OCI-LY1 (cell line): ENCODE measurements at regions not wholly inside any gene's neighbourhood (a gene's known extent, or its start where the extent isn't known, plus 50 kb on each side); places are given as distances from the start of the nearest gene placed in this dataset.

Source experiments
- H2AFZ ChIP-seq: fragments of 200-600 bp; sonication (generic), shearing (Covaris generic); 2 replicates; pipeline ENCODE4 v1.6.0; 2014; ENCODE audit warnings: antibody characterized with exemption, mild to moderate bottlenecking, low read length
- H3F3A ChIP-seq: fragments of 200-600 bp; sonication (generic), shearing (Covaris generic); 2 replicates; pipeline ENCODE4 v1.6.0; 2014; ENCODE audit warnings: mild to moderate bottlenecking, antibody characterized with exemption, low read length, moderate library complexity; ENCODE audit not compliant: insufficient read depth
- H3K27ac ChIP-seq: fragments of 200-600 bp; sonication (generic); 2 replicates; pipeline ENCODE4 v1.5.1; 2014; ENCODE audit warnings: low read length, mixed run types, mild to moderate bottlenecking, low read depth; ENCODE audit not compliant: poor library complexity, severe bottlenecking
- H3K27me3 ChIP-seq: fragments of 200-600 bp; sonication (generic); 2 replicates; pipeline ENCODE4 v1.6.0; 2014; ENCODE audit warnings: antibody characterized with exemption, mild to moderate bottlenecking, low read length, moderate library complexity; ENCODE audit not compliant: insufficient read depth
- H3K36me3 ChIP-seq: fragments of 200-600 bp; sonication (generic); 2 replicates; pipeline ENCODE4 v1.6.1; 2014; ENCODE audit warnings: mild to moderate bottlenecking, antibody characterized with exemption, low read length, moderate library complexity, mixed read lengths; ENCODE audit not compliant: insufficient read depth
- H3K4me1 ChIP-seq: fragments of 200-600 bp; sonication (generic); 2 replicates; pipeline ENCODE4 v1.5.1; 2014; ENCODE audit warnings: mild to moderate bottlenecking, low read length, moderate library complexity; ENCODE audit not compliant: insufficient read depth, severe bottlenecking
- H3K4me2 ChIP-seq: fragments of 200-600 bp; sonication (generic), shearing (Covaris generic); 2 replicates; pipeline ENCODE4 v1.6.1; 2014; ENCODE audit warnings: low read length
- H3K4me3 ChIP-seq: fragments of 200-600 bp; sonication (generic); 2 replicates; pipeline ENCODE4 v1.5.1; 2014; ENCODE audit warnings: low read length, low read depth, mild to moderate bottlenecking, mixed read lengths; ENCODE audit not compliant: poor library complexity, severe bottlenecking
- H3K79me2 ChIP-seq: fragments of 200-600 bp; shearing (Covaris generic); 2 replicates; pipeline ENCODE4 v1.6.1; 2016; ENCODE audit warnings: mixed run types, low read length, mixed read lengths; ENCODE audit not compliant: insufficient read depth
- H3K9ac ChIP-seq: fragments of 200-600 bp; sonication (generic), shearing (Covaris generic); 2 replicates; pipeline ENCODE4 v1.6.1; 2014; ENCODE audit warnings: mild to moderate bottlenecking, low read length, mixed read lengths
- H3K9me2 ChIP-seq: fragments of 200-600 bp; sonication (generic), shearing (Covaris generic); 2 replicates; pipeline ENCODE4 v1.6.1; 2014; ENCODE audit warnings: low read depth, mild to moderate bottlenecking, low read length, mixed read lengths
- H3K9me3 ChIP-seq: fragments of 200-600 bp; shearing (Covaris generic); 2 replicates; pipeline ENCODE4 v1.6.1; 2014; ENCODE audit warnings: low read length, mixed read lengths
- H4K20me1 ChIP-seq: fragments of 200-600 bp; sonication (generic), shearing (Covaris generic); 2 replicates; pipeline ENCODE4 v1.6.0; 2016; ENCODE audit warnings: mild to moderate bottlenecking, low read length; ENCODE audit not compliant: insufficient read depth
- EZH2 ChIP-seq: fragments of 200-600 bp; sonication (generic), shearing (Covaris generic); IDR thresholded peaks from 2 replicates; pipeline ENCODE4 v1.8.0; 2017; ENCODE audit warnings: borderline replicate concordance, mixed run types, mild to moderate bottlenecking, antibody characterized with exemption, low read length, moderate library complexity, mixed read lengths
- TF ChIP-seq, protein P1 (sequence below): fragments of 200-600 bp; sonication (generic), shearing (Covaris generic); IDR thresholded peaks from 2 replicates; pipeline ENCODE4 v1.5.1; 2017; ENCODE audit warnings: mild to moderate bottlenecking, antibody characterized with exemption, low read length, moderate library complexity, mixed read lengths

- TF ChIP-seq EZH2: no peak
- TF ChIP-seq, protein P1, sequence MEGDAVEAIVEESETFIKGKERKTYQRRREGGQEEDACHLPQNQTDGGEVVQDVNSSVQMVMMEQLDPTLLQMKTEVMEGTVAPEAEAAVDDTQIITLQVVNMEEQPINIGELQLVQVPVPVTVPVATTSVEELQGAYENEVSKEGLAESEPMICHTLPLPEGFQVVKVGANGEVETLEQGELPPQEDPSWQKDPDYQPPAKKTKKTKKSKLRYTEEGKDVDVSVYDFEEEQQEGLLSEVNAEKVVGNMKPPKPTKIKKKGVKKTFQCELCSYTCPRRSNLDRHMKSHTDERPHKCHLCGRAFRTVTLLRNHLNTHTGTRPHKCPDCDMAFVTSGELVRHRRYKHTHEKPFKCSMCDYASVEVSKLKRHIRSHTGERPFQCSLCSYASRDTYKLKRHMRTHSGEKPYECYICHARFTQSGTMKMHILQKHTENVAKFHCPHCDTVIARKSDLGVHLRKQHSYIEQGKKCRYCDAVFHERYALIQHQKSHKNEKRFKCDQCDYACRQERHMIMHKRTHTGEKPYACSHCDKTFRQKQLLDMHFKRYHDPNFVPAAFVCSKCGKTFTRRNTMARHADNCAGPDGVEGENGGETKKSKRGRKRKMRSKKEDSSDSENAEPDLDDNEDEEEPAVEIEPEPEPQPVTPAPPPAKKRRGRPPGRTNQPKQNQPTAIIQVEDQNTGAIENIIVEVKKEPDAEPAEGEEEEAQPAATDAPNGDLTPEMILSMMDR: no peak
- H2AFZ ChIP-seq: no peak overlapping the region
- no peak overlapping the region for H3K4me2 ChIP-seq
- no peaks in the 10 kb centered on the region for H4K20me1 ChIP-seq
- H3K9me3 ChIP-seq: 0 out of 2 replicates have a peak, but pooled peaks cover 1% of the 10 kb centered on the region
- no peaks in the 10 kb centered on the region for H3F3A ChIP-seq
- H3K9ac ChIP-seq: no peak overlapping the region
- no peaks in the 10 kb centered on the region for H3K27me3 ChIP-seq
- no peaks in the 10 kb centered on the region for H3K79me2 ChIP-seq
- H3K36me3 ChIP-seq: no peaks in the 10 kb centered on the region
- H3K4me3 ChIP-seq: no peak overlapping the region
- no peaks in the 10 kb centered on the region for H3K9me2 ChIP-seq
- H3K4me1 ChIP-seq: no peaks in the 10 kb centered on the region
- H3K27ac ChIP-seq: no peak overlapping the region
These were observed 590.8 kb upstream of the PRMT6 start for GRCh38 chr1:106465666-106466065.

DNA sequence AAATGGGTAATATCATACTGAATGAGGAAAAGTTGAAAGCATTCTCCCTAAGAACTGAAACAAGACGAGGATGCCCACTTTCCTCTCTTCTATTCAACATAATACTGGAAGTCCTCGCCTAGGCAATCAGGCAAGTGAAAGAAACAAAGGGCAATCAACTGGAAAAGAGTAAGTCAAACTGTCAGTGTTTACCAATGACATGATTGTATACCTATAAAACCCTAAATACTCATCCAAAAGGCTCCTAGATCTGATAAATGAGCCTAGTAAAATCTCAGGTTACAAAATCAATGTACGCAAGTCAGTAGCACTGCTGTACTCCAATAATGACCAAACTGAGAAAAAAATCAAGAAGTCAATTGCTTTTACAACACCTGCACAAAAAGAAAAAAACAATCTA, 575.8 kb upstream of the PRMT6 start:
- H3K27me3 ChIP-seq: no peaks in the 10 kb centered on the region
- H3F3A ChIP-seq: no peaks in the 10 kb centered on the region
- TF ChIP-seq, protein P1: no peak
- TF ChIP-seq EZH2: no peak
- no peaks in the 10 kb centered on the region for H3K4me1 ChIP-seq
- H4K20me1 ChIP-seq: no peaks in the 10 kb centered on the region
- H3K4me3 ChIP-seq: no peak overlapping the region
- H3K79me2 ChIP-seq: no peaks in the 10 kb centered on the region
- no peaks in the 10 kb centered on the region for H3K9me3 ChIP-seq
- no peaks in the 10 kb centered on the region for H3K9me2 ChIP-seq
- H3K4me2 ChIP-seq: no peak overlapping the region
- H3K36me3 ChIP-seq: no peaks in the 10 kb centered on the region
- H3K27ac ChIP-seq: no peak overlapping the region
- H2AFZ ChIP-seq: no peak overlapping the region
- no peak overlapping the region for H3K9ac ChIP-seq

DNA sequence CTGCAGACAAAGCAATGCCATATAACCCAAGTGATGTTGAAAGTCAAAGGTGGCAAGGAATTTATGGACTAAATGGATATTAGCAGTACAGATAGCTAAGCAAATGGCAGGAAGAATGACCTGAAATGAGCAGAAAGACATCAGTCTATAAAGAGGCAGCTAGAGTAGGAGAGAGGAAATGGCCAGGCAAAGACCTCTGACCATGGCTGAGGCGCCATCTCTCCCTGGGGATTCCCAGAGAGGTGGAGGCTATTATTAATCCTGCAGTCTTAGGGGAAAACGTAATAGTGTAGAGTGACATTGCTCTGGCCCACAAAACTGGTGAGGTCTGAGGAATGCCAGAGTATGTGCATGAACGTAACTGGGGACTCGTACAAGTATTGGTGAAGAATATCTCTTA, 563.6 kb upstream of the PRMT6 start:
- Histone ChIP-seq H4K20me1 (no peaks in the 10 kb centered on the region), H2AFZ (no peak overlapping the region), H3K27me3 (no peaks in the 10 kb centered on the region), H3K9ac (no peak overlapping the region), H3K4me2 (no peak overlapping the region), H3K4me1 (no peaks in the 10 kb centered on the region), H3K9me2 (no peaks in the 10 kb centered on the region), H3K27ac (no peak overlapping the region), H3K36me3 (no peaks in the 10 kb centered on the region), H3F3A (no peaks in the 10 kb centered on the region), H3K4me3 (no peak overlapping the region), H3K9me3 (no peaks in the 10 kb centered on the region), H3K79me2 (no peaks in the 10 kb centered on the region)
- TF ChIP-seq EZH2: no peak
- TF ChIP-seq, protein P1: no peak
